ENCODE measurements at regions not wholly inside any gene's neighbourhood (a gene's known extent, or its start where the extent isn't known, plus 50 kb on each side); places are given as distances from the start of the nearest gene placed in this dataset.

GRCh38 chr2:150566289-150566688 is 78.8 kb upstream of the RND3 start:
- H3K4me1 Mint-ChIP-seq = no peaks in the 10 kb centered on the region
- ChIA-PET POLR2A (no interaction called here), CTCF (no interaction called here)
- no peak for ATAC-seq
- Histone ChIP-seq H3K9me3 (ENCODE audit: control insufficient read depth in 2 of 3, low read length in 3 of 3) (no peaks in the 10 kb centered on the region), H3K4me3 (ENCODE audit: low read length) (no peak overlapping the region), H3K27ac (ENCODE audit: low read depth, low read length) (no peak overlapping the region), H3K4me1 (ENCODE audit: control insufficient read depth in 2 of 2, insufficient read depth in 2 of 2, low read length in 2 of 2) (no peaks in the 10 kb centered on the region), H3K36me3 (ENCODE audit: control insufficient read depth in 2 of 3, insufficient read depth in 3 of 3, low read length in 3 of 3) (no peaks in the 10 kb centered on the region), H3K27me3 (ENCODE audit: control insufficient read depth in 2 of 2, insufficient read depth in 2 of 2, low read length in 2 of 2) (no peaks in the 10 kb centered on the region)
- H3K9me3 Mint-ChIP-seq = peaks cover 0 to 3% (median 0%) of the 10 kb centered on the region in 11 donors
- no peak overlapping the region for H3K4me3 Mint-ChIP-seq
- intact Hi-C loops (cut with micrococcal nuclease) = no loop called here
- DNase-seq = no peak
- H3K27me3 Mint-ChIP-seq = peaks cover 0 to 4% (median 0%) of the 10 kb centered on the region in 5 donors
- H3K36me3 Mint-ChIP-seq = no peaks in the 10 kb centered on the region
- no peak overlapping the region for H3K27ac Mint-ChIP-seq

GRCh38 chr2:150561076-150561475 is 73.6 kb upstream of the RND3 start:
- Histone ChIP-seq H3K36me3 (ENCODE audit: control insufficient read depth in 2 of 3, insufficient read depth in 3 of 3, low read length in 3 of 3) (no peaks in the 10 kb centered on the region), H3K27me3 (ENCODE audit: control insufficient read depth in 2 of 2, insufficient read depth in 2 of 2, low read length in 2 of 2) (no peaks in the 10 kb centered on the region), H3K27ac (ENCODE audit: low read depth, low read length) (no peak overlapping the region), H3K9me3 (ENCODE audit: control insufficient read depth in 2 of 3, low read length in 3 of 3) (no peaks in the 10 kb centered on the region), H3K4me3 (ENCODE audit: low read length) (no peak overlapping the region), H3K4me1 (ENCODE audit: control insufficient read depth in 2 of 2, insufficient read depth in 2 of 2, low read length in 2 of 2) (no peaks in the 10 kb centered on the region)
- peaks cover 0 to 4% (median 3%) of the 10 kb centered on the region in 5 donors for H3K27me3 Mint-ChIP-seq
- no peak overlapping the region for H3K4me3 Mint-ChIP-seq
- no peaks in the 10 kb centered on the region for H3K36me3 Mint-ChIP-seq
- ChIA-PET CTCF (no interaction called here), POLR2A (no interaction called here)
- DNase-seq (no peak), ATAC-seq (no peak)
- no peak overlapping the region for H3K27ac Mint-ChIP-seq
- intact Hi-C loops (cut with micrococcal nuclease) = no loop called here
- H3K9me3 Mint-ChIP-seq = peaks cover 0 to 5% (median 0%) of the 10 kb centered on the region in 11 donors
- H3K4me1 Mint-ChIP-seq = no peaks in the 10 kb centered on the region

- no peaks in the 10 kb centered on the region for H3K9me3 ChIP-seq (ENCODE audit: control insufficient read depth in 2 of 3, low read length in 3 of 3)
- Mint-ChIP-seq H3K9me3 (peaks cover 0 to 5% (median 0%) of the 10 kb centered on the region in 11 donors), H3K4me3 (no peak overlapping the region), H3K4me1 (no peaks in the 10 kb centered on the region), H3K27ac (no peak overlapping the region), H3K36me3 (no peaks in the 10 kb centered on the region), H3K27me3 (peaks cover 0 to 8% (median 0%) of the 10 kb centered on the region in 5 donors)
- no peak for DNase-seq
- H3K4me1 ChIP-seq (ENCODE audit: control insufficient read depth in 2 of 2, insufficient read depth in 2 of 2, low read length in 2 of 2) = no peaks in the 10 kb centered on the region
- CTCF ChIA-PET = no interaction called here
- no peak overlapping the region for H3K27ac ChIP-seq (ENCODE audit: low read depth, low read length)
- no peak overlapping the region for H3K4me3 ChIP-seq (ENCODE audit: low read length)
- H3K27me3 ChIP-seq (ENCODE audit: control insufficient read depth in 2 of 2, insufficient read depth in 2 of 2, low read length in 2 of 2) = no peaks in the 10 kb centered on the region
- ATAC-seq = no peak
- H3K36me3 ChIP-seq (ENCODE audit: control insufficient read depth in 2 of 3, insufficient read depth in 3 of 3, low read length in 3 of 3) = no peaks in the 10 kb centered on the region
- POLR2A ChIA-PET = no interaction called here
- intact Hi-C loops (cut with micrococcal nuclease) = no loop called here
Measured at GRCh38 chr2:150557020-150557600, 69.6 kb upstream of the RND3 start.

- CTCF ChIA-PET = no interaction called here
- no peaks in the 10 kb centered on the region for H3K4me1 ChIP-seq (ENCODE audit: control insufficient read depth in 2 of 2, insufficient read depth in 2 of 2, low read length in 2 of 2)
- H3K4me3 Mint-ChIP-seq = no peak overlapping the region
- H3K36me3 Mint-ChIP-seq = no peaks in the 10 kb centered on the region
- H3K27ac ChIP-seq (ENCODE audit: low read depth, low read length) = no peak overlapping the region
- peaks cover 0 to 5% (median 0%) of the 10 kb centered on the region in 11 donors for H3K9me3 Mint-ChIP-seq
- DNase-seq = no peak
- no peak for ATAC-seq
- H3K27ac Mint-ChIP-seq = no peak overlapping the region
- no peaks in the 10 kb centered on the region for H3K9me3 ChIP-seq (ENCODE audit: control insufficient read depth in 2 of 3, low read length in 3 of 3)
- no peaks in the 10 kb centered on the region for H3K36me3 ChIP-seq (ENCODE audit: control insufficient read depth in 2 of 3, insufficient read depth in 3 of 3, low read length in 3 of 3)
- H3K27me3 Mint-ChIP-seq = peaks cover 0 to 8% (median 0%) of the 10 kb centered on the region in 5 donors
- H3K27me3 ChIP-seq (ENCODE audit: control insufficient read depth in 2 of 2, insufficient read depth in 2 of 2, low read length in 2 of 2) = no peaks in the 10 kb centered on the region
- intact Hi-C loops (cut with micrococcal nuclease) = no loop called here
- H3K4me1 Mint-ChIP-seq = no peaks in the 10 kb centered on the region
- no peak overlapping the region for H3K4me3 ChIP-seq (ENCODE audit: low read length)
- POLR2A ChIA-PET = no interaction called here
Measured at GRCh38 chr2:150555611-150556356, 68.3 kb upstream of the RND3 start.

GRCh38 chr2:150554046-150554445 is 66.6 kb upstream of the RND3 start:
- Mint-ChIP-seq H3K27me3 (peaks cover 0 to 8% (median 0%) of the 10 kb centered on the region in 5 donors), H3K36me3 (no peaks in the 10 kb centered on the region), H3K27ac (no peak overlapping the region), H3K4me3 (no peak overlapping the region), H3K9me3 (no peaks in the 10 kb centered on the region), H3K4me1 (no peaks in the 10 kb centered on the region)
- Histone ChIP-seq H3K9me3 (ENCODE audit: control insufficient read depth in 2 of 3, low read length in 3 of 3) (no peaks in the 10 kb centered on the region), H3K4me1 (ENCODE audit: control insufficient read depth in 2 of 2, insufficient read depth in 2 of 2, low read length in 2 of 2) (no peaks in the 10 kb centered on the region), H3K36me3 (ENCODE audit: control insufficient read depth in 2 of 3, insufficient read depth in 3 of 3, low read length in 3 of 3) (no peaks in the 10 kb centered on the region), H3K27ac (ENCODE audit: low read depth, low read length) (no peak overlapping the region), H3K4me3 (ENCODE audit: low read length) (no peak overlapping the region), H3K27me3 (ENCODE audit: control insufficient read depth in 2 of 2, insufficient read depth in 2 of 2, low read length in 2 of 2) (no peaks in the 10 kb centered on the region)
- intact Hi-C loops (cut with micrococcal nuclease) = no loop called here
- DNase-seq (no peak), ATAC-seq (no peak)
- POLR2A ChIA-PET = no interaction called here
- CTCF ChIA-PET = no interaction called here

- Histone ChIP-seq H3K9me3 (ENCODE audit: control insufficient read depth in 2 of 3, low read length in 3 of 3) (no peaks in the 10 kb centered on the region), H3K4me1 (ENCODE audit: control insufficient read depth in 2 of 2, insufficient read depth in 2 of 2, low read length in 2 of 2) (no peaks in the 10 kb centered on the region), H3K27ac (ENCODE audit: low read depth, low read length) (no peak overlapping the region), H3K36me3 (ENCODE audit: control insufficient read depth in 2 of 3, insufficient read depth in 3 of 3, low read length in 3 of 3) (no peaks in the 10 kb centered on the region), H3K27me3 (ENCODE audit: control insufficient read depth in 2 of 2, insufficient read depth in 2 of 2, low read length in 2 of 2) (no peaks in the 10 kb centered on the region), H3K4me3 (ENCODE audit: low read length) (no peak overlapping the region)
- H3K4me3 Mint-ChIP-seq = no peak overlapping the region
- ATAC-seq (no peak), DNase-seq (no peak)
- peaks cover 0 to 4% (median 0%) of the 10 kb centered on the region in 5 donors for H3K27me3 Mint-ChIP-seq
- H3K27ac Mint-ChIP-seq = no peak overlapping the region
- H3K36me3 Mint-ChIP-seq = no peaks in the 10 kb centered on the region
- POLR2A ChIA-PET = no interaction called here
- CTCF ChIA-PET = no interaction called here
- H3K4me1 Mint-ChIP-seq = no peaks in the 10 kb centered on the region
- intact Hi-C loops (cut with micrococcal nuclease) = no loop called here
- no peaks in the 10 kb centered on the region for H3K9me3 Mint-ChIP-seq
Measured at GRCh38 chr2:150552041-150552820, 64.8 kb upstream of the RND3 start.

Measured in naive thymus-derived CD4-positive, alpha-beta T cell (primary cell).